ENCODE measurements at regions not wholly inside any gene's neighbourhood (a gene's known extent, or its start where the extent isn't known, plus 50 kb on each side); places are given as distances from the start of the nearest gene placed in this dataset.

GRCh38 chr2:121047383-121047782 is 237.6 kb downstream of the TFCP2L1 start:
- no peak for DNase-seq (ENCODE audit: low read depth, low spot score)
- Histone ChIP-seq H3K4me2 (ENCODE audit: control insufficient read depth, insufficient read depth) (no peak overlapping the region), H3K9ac (ENCODE audit: control insufficient read depth, insufficient read depth, low read length) (no peak overlapping the region), H3K27ac (ENCODE audit: control insufficient read depth, insufficient read depth) (no peak overlapping the region), H3K4me3 (no peak overlapping the region), H3K9me3 (replicated peaks; ENCODE audit: control insufficient read depth, insufficient read depth, low read length) (no peaks in the 10 kb centered on the region), H2AFZ (ENCODE audit: control insufficient read depth, low read depth, low read length) (no peak overlapping the region), H3K4me1 (ENCODE audit: control insufficient read depth, insufficient read depth, low read length) (no peaks in the 10 kb centered on the region), H3K36me3 (ENCODE audit: control insufficient read depth in 2 of 2, insufficient read depth in 2 of 2, low read length in 1 of 2) (no peaks in the 10 kb centered on the region), H3K27me3 (replicated peaks in 1 of 2; ENCODE audit: control insufficient read depth in 2 of 2, insufficient read depth in 2 of 2, low read length in 1 of 2) (no peaks in the 10 kb centered on the region; a peak in 2 of 4 replicates), H3K79me2 (ENCODE audit: control insufficient read depth, insufficient read depth, low read length) (no peaks in the 10 kb centered on the region), H4K20me1 (ENCODE audit: control insufficient read depth, insufficient read depth) (no peaks in the 10 kb centered on the region)
- in situ Hi-C loops (cut with MboI) (no loop called here), intact Hi-C loops (cut with micrococcal nuclease; ENCODE audit: unreplicated experiment) (no loop called here)
- WGBS (ENCODE audit: insufficient coverage, insufficient replicate concordance, low lambda C conversion rate, missing lambda C conversion rate), result 2% methylated on average over 4 of the region's 4 CpGs
- TF ChIP-seq, protein P1, sequence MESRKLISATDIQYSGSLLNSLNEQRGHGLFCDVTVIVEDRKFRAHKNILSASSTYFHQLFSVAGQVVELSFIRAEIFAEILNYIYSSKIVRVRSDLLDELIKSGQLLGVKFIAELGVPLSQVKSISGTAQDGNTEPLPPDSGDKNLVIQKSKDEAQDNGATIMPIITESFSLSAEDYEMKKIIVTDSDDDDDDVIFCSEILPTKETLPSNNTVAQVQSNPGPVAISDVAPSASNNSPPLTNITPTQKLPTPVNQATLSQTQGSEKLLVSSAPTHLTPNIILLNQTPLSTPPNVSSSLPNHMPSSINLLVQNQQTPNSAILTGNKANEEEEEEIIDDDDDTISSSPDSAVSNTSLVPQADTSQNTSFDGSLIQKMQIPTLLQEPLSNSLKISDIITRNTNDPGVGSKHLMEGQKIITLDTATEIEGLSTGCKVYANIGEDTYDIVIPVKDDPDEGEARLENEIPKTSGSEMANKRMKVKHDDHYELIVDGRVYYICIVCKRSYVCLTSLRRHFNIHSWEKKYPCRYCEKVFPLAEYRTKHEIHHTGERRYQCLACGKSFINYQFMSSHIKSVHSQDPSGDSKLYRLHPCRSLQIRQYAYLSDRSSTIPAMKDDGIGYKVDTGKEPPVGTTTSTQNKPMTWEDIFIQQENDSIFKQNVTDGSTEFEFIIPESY (IDR thresholded peaks at IDR 0.05), result no peak
- TF ChIP-seq RAD51 (IDR thresholded peaks at IDR 0.05) (no peak), PAX8 (IDR thresholded peaks at IDR 0.05) (no peak)
- TF ChIP-seq, protein P2, sequence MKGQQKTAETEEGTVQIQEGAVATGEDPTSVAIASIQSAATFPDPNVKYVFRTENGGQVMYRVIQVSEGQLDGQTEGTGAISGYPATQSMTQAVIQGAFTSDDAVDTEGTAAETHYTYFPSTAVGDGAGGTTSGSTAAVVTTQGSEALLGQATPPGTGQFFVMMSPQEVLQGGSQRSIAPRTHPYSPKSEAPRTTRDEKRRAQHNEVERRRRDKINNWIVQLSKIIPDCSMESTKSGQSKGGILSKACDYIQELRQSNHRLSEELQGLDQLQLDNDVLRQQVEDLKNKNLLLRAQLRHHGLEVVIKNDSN (IDR thresholded peaks at IDR 0.05; ENCODE audit: borderline replicate concordance, extremely low read length, insufficient read depth, low read depth, low read length), result no peak
- no peak for FAIRE-seq
- ChIA-PET RAD21 (ENCODE audit: unreplicated experiment) (no interaction called here), CTCF (no interaction called here), SMC1A (ENCODE audit: uncharacterized antibody, unreplicated experiment) (no interaction called here), POLR2A (no interaction called here)
- ATAC-seq, result no peak
- no TSS peak for BruUV-seq (replicated peaks)

DNA sequence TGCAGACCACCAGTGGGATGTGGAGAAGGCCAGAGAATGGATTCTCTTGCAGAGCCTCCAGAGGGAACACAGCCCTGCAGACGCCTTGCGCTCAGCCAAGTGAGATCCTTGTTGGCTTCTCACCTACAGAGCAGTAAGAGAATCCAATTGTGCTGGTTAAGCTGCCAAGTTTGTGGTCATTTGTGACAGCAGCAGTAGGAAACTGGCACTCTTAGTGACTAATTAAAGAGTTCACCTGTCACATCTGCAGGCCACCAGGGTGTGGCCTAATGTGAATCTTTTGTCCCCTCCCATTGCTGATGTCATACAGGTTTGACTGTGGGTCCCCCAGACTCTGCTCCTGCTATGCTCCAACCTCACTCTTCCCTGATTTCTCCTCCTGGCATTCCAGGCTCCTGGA is 235.9 kb downstream of the TFCP2L1 start:
- WGBS (ENCODE audit: insufficient coverage, insufficient replicate concordance, low lambda C conversion rate, missing lambda C conversion rate), result 27% methylated on average over 2 of the region's 2 CpGs
- Histone ChIP-seq H3K79me2 (ENCODE audit: control insufficient read depth, insufficient read depth, low read length) (no peaks in the 10 kb centered on the region), H3K4me3 (no peak overlapping the region), H4K20me1 (ENCODE audit: control insufficient read depth, insufficient read depth) (no peaks in the 10 kb centered on the region), H3K27me3 (replicated peaks in 1 of 2; ENCODE audit: control insufficient read depth in 2 of 2, insufficient read depth in 2 of 2, low read length in 1 of 2) (no peaks in the 10 kb centered on the region; a peak in 2 of 4 replicates), H3K9me3 (replicated peaks; ENCODE audit: control insufficient read depth, insufficient read depth, low read length) (no peaks in the 10 kb centered on the region), H3K9ac (ENCODE audit: control insufficient read depth, insufficient read depth, low read length) (no peak overlapping the region), H3K4me2 (ENCODE audit: control insufficient read depth, insufficient read depth) (no peak overlapping the region), H3K4me1 (ENCODE audit: control insufficient read depth, insufficient read depth, low read length) (no peaks in the 10 kb centered on the region), H2AFZ (ENCODE audit: control insufficient read depth, low read depth, low read length) (no peak overlapping the region), H3K27ac (ENCODE audit: control insufficient read depth, insufficient read depth) (no peak overlapping the region), H3K36me3 (ENCODE audit: control insufficient read depth in 2 of 2, insufficient read depth in 2 of 2, low read length in 1 of 2) (no peaks in the 10 kb centered on the region)
- no peak for FAIRE-seq
- ATAC-seq, result no peak
- no TSS peak for BruUV-seq (replicated peaks)
- RAD21 ChIA-PET (ENCODE audit: unreplicated experiment), result no interaction called here
- POLR2A ChIA-PET, result no interaction called here
- DNase-seq (ENCODE audit: low read depth, low spot score), result no peak
- intact Hi-C loops (cut with micrococcal nuclease; ENCODE audit: unreplicated experiment), result no loop called here
- CTCF ChIA-PET, result interaction anchor here (1.1 kb wide), 1 partner anchor 18 kb away, joined by 4 read pairs; no protein-coding TSS in a partner anchor
- SMC1A ChIA-PET (ENCODE audit: uncharacterized antibody, unreplicated experiment), result no interaction called here
- in situ Hi-C loops (cut with MboI), result no loop called here
- TF ChIP-seq TAF1 (IDR thresholded peaks at IDR 0.05; ENCODE audit: borderline replicate concordance, low read depth, low read length) (no peak), MYB (IDR thresholded peaks at IDR 0.05; ENCODE audit: borderline replicate concordance, low read depth, low read length) (no peak), NKRF (conservative IDR thresholded peaks at IDR 0.05) (no peak), NFYA (IDR thresholded peaks at IDR 0.05; ENCODE audit: borderline replicate concordance, low read depth, low read length) (no peak)
- TF ChIP-seq, protein P3, sequence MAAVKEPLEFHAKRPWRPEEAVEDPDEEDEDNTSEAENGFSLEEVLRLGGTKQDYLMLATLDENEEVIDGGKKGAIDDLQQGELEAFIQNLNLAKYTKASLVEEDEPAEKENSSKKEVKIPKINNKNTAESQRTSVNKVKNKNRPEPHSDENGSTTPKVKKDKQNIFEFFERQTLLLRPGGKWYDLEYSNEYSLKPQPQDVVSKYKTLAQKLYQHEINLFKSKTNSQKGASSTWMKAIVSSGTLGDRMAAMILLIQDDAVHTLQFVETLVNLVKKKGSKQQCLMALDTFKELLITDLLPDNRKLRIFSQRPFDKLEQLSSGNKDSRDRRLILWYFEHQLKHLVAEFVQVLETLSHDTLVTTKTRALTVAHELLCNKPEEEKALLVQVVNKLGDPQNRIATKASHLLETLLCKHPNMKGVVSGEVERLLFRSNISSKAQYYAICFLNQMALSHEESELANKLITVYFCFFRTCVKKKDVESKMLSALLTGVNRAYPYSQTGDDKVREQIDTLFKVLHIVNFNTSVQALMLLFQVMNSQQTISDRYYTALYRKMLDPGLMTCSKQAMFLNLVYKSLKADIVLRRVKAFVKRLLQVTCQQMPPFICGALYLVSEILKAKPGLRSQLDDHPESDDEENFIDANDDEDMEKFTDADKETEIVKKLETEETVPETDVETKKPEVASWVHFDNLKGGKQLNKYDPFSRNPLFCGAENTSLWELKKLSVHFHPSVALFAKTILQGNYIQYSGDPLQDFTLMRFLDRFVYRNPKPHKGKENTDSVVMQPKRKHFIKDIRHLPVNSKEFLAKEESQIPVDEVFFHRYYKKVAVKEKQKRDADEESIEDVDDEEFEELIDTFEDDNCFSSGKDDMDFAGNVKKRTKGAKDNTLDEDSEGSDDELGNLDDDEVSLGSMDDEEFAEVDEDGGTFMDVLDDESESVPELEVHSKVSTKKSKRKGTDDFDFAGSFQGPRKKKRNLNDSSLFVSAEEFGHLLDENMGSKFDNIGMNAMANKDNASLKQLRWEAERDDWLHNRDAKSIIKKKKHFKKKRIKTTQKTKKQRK (IDR thresholded peaks at IDR 0.05; ENCODE audit: low read depth, low read length), result no peak
